NCI-H1417 (cell line): ENCODE measurements at regions not wholly inside any gene's neighbourhood (a gene's known extent, or its start where the extent isn't known, plus 50 kb on each side); places are given as distances from the start of the nearest gene placed in this dataset.

Experiments
- DNase-seq, 3 experiments: peaks; one replicate each; lab custom pipeline; 2025; lab: John Stamatoyannopoulos, UW

GRCh38 chr4:148749403-148749802, 307.2 kb upstream of the NR3C2 start:
- DNase-seq = no peak

GRCh38 chr4:148747721-148748268, 305.6 kb upstream of the NR3C2 start:
- no peak for DNase-seq

- DNase-seq = no peak
These were observed 298.5 kb upstream of the NR3C2 start for GRCh38 chr4:148740701-148741100.

GRCh38 chr4:148737061-148737770, 295.0 kb upstream of the NR3C2 start:
- no peak for DNase-seq

DNA sequence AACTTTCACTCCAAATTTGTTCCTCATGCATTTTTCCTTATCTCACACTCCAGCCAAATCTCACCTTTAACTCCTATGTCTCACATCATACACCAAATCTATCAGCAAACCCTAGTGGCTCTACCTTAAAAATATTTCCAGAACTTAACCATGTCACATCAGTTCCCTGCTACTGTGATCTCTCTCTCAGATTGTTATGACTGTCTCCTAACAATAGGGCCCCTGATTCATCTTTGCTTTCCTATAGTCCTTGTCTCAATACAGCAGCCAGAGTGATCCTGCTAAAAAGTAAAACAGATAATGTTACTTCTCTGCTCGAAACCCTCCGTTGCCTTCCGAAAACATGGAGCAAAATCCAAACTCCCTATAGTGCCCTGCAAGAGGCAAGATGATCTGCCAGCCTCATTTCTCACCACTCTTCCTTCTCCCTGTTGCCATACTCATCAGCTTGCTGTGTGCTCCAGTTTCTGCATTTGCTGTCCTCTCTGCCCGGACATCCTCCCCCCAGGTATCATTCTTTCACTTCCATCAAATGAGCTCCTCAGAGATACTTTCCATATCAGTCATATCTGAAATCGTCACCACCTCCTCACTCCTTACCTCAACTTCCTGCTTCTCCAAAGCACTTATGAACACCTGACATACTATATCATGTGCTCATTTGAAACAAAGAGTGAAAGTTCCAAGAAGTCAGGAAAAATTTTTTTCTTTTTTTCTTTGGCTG, 293.4 kb upstream of the NR3C2 start:
- no peak for DNase-seq

DNA sequence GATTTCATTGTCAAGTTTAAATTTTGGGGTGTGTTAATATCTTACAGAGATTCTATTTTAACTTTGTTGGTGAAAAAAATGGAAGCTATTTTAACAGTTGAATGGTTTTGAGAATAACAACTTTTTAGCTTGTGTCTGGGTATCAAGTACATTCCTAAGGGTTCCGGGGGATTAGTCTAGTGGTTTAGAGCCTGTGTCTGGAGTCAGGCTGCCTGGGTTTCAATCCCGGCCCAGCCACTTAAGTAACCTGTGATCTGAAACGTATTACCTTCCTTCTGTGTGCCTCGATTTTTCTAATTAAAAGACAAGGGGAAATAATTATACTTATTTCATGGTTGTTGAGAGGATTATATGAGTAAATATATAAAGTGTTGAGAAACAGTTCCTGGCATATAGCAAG, 288.6 kb upstream of the NR3C2 start:
- no peak for DNase-seq

DNA sequence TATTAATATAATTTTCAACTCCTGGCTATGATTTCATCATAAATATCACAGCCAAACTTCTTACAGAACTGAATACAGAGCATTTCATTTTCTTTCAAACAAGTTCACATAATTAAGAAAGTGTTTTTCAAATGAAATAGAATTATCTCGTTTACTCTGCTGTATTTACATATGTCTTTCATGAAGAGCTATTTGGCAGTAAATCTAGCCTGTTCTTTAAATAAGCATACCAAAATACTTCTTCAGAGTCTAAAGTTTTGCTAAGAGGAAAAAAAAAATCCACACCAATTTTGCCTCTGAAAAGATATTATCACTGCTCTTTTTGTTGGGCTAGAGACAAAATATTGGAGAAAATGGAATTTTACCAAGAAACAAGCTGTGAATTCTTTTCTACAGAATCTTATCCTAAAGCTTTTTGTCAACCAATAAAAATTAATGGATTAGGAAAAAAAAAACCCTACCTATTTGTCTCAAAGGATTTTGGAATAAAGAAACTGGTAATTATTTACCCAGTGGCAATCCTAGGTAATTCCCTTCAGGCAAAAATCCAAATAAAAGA, 287.9 kb upstream of the NR3C2 start:
- DNase-seq = no peak

DNA sequence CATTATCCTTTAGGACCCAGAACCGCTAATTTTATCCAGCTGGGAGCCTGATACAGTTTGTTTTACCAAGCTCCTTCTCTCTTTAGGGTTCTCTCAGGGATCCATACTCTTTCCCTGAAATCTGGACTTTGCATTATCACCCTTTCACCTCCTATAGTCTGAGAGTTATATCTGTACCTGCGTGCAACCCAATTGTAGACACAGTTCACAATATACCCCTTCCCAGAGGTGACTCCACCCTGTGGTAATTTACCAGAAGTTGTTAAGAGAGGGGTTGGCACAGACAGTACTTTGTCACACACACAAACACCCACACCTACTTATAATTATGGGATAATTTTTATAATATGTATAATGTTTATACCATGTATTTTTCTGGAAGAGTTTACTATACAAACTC, 275.8 kb upstream of the NR3C2 start:
- no peak for DNase-seq

- DNase-seq = no peak
These were observed 274.3 kb upstream of the NR3C2 start for GRCh38 chr4:148716431-148717052.

DNA sequence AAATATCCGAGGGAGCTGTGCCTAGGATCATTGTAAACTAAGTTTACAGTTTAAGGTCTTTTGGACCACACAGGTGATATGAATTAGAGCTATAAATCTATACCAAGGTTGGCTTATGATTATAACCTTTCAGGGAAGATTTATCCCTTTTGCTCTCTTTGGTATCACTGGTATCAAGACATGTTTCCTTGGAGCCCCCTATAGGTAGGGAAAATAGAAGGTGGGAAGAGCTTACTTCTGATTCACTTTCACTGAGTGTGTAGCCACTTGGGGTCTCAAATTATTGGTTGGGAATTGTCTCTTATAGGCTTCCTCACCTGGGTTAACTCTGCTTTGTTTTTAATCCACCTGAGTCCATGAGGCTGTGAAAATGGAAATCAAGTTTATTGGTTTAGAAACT, 262.1 kb upstream of the NR3C2 start:
- peak in 1 of 3 experiments; percentile 6 for DNase-seq

DNA sequence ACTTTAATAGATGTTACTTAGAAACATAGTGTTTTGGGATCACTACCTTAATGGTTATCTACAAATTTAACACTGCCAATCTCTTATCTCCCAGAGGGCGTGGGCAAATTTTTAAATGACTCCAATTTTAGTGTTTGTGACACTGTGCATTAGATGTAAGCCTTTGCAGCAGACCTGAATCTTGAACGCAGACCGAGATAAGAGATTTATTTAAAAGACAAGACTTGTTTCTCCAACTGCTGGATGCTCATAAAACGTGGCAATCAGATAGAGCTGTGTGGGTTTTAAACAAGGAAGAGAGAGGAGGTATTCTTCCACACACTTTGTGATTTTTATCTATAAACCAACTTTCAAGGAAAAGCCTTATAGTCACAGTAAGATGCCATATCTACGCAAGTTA, 252.5 kb upstream of the NR3C2 start:
- no peak for DNase-seq

GRCh38 chr4:148693913-148694649, 251.9 kb upstream of the NR3C2 start:
- no peak for DNase-seq

DNA sequence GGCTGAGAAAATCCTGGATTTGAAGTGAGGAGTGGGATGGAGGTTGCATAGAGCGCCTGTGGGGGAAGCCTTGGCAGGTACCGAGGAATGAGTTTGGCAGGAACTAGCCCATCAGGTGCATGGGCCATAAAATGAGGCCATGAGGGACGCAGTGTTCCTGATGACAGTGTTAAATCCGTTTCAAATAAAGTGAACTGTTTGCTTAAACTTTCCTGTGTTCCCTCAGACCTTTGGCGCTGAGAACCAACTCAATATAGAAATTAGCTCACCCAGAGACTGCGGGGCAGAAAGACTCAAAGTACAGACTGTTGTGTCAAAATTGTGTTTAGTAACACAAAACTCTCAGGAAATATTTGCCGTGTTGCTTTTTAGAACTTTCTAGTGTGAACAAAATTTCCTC, 250.0 kb upstream of the NR3C2 start:
- DNase-seq = no peak

GRCh38 chr4:148686449-148686848, 244.2 kb upstream of the NR3C2 start:
- DNase-seq = no peak

DNA sequence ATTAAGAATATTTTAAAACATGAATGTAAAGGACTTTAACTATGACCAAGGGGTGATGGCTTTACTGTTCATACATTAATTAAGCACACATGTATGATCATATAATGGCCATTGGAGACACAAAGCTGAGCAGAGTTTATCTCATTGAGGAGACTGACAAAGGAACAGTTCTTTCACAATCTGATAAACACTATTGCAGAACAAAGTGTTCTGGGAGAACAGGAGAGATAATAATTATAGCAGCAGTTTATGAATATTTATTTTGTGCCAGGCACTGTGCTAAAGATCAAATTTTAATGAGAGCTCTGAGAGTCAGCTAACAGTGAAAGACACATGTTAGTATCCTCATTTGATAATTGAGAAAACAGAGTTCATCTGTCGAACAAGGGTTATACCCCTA, 242.4 kb upstream of the NR3C2 start:
- DNase-seq = no peak

DNA sequence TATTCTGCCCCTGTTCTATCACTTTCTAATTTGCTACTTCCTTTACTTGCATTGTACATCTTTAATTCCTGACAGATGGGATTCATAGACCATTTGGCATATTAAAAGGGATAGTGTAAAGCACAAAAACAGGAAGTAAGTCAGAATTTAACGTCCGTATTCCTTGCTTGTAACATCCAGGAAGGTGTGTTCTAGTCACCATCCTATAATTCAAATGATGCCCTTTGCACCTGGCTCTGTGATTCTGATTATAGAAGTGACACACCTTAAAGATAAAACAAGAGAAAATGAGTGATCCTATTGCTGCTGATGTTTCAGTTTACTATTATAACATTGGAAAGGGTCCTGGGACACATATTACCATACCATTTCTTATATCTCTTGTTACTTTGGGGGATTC, 238.7 kb upstream of the NR3C2 start:
- DNase-seq = no peak

DNA sequence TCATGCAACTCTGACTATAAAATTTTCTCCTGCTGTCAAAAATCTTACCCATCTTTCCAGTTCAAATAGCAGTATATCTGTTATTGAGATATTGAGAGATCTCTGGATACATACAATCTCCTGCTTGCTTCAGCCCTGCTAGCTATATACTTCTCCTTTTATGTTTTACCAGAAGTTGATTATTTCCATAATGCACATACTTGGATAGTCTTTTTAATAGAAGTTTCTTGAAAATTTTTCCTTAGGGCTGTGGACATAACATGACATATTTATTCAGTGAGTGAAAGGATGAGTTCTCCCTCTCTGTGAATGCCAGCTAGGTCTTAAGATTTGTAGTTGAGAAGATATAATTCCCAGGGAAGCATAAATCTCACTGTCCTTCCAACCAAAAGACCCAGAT, 234.1 kb upstream of the NR3C2 start:
- no peak for DNase-seq

DNA sequence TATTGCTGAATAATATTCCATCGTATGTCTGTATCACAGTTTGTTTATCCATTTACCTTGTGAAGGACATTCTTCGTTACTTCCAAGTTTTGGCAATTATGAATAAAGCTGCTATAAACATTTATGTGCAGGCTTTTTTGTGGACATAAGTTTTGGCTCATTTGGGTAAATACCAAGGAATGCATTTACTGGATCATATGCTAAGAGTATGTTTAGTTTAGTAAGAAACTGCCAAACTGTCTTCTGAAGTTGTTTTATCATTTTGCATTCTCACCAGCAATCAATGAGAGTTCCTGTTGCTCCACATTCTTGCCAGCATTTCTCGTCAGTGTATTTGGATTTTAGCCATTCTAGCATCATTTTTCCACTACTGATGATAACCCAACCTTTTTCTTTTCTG, 232.7 kb upstream of the NR3C2 start:
- no peak for DNase-seq

- no peak for DNase-seq
These were observed 222.4 kb upstream of the NR3C2 start for GRCh38 chr4:148664636-148665035.

DNA sequence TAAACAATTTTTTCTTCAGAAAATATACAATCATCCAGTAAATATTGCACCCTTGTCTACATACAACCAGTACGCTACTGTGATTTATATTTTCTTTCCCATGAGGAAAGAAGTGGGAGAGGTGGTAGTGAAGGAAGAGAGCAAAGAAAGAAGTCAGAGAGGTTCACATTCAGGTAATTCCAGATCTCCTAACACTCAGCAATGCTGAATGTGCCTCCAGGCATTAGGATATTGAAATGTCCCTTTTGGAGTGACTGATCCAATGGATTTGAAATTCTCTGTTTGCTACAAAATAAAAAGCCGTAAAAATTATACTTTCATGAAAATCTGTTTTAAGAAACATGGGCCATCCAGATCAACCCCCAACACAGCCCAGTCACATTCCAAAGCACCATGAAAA, 211.9 kb upstream of the NR3C2 start:
- no peak for DNase-seq

DNA sequence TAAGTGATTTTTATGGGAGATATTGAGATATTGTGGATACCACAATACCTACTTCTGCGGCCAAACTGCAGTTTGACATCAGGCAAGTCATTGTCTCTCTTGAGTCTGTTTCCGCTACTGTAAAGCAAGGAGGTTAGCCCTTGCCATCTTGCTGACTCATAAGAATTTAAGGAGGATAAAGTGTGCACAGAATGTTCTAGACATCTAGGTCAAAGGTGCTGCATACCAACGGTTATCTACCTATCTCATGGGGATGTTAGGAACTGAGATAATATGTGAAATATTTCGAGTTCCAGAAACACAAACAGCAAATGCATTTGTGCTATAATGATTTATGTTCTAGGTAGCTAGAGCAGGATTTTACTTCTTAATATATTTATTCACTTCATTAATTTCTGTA, 211.5 kb upstream of the NR3C2 start:
- DNase-seq = no peak

DNA sequence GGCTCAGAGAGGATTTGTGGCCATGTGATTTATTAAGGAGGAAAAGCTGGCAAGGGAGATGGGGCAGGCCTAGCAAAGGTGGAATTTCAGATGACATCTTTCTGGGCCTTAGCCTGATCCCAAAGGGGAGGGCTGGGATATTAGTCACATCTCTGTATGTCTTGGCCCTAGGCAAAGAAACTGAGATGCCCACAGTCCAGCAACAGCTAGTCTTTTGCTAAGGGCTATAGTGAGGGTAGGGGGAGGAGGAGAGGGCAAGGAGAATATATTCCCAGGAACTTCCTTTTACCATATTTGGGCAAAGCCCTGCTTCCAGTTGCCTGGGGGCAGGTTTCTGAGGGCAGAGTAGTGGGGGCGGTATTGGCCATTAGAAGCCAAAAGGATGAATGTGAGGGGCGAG, 209.8 kb upstream of the NR3C2 start:
- DNase-seq = no peak
